Liver (tissue), 8 donors: ENCODE measurements at regions not wholly inside any gene's neighbourhood (a gene's known extent, or its start where the extent isn't known, plus 50 kb on each side); places are given as distances from the start of the nearest gene placed in this dataset.

Experiments
- DNase-seq: peaks from one replicate; pipeline ENCODE4 v3.0.0-alpha.2; 2017; ENCODE audit warnings: low spot score
- H3K27ac ChIP-seq, 2 donors: one replicate each; pipeline ENCODE4 v1.7.0; 2013; ENCODE audit warnings: inconsistent platforms in 2 of 2, low read length in 2 of 2, control low read depth in 1 of 2, low read depth in 1 of 2, mild to moderate bottlenecking in 1 of 2
- H3K27me3 ChIP-seq, 4 donors: one replicate each; pipeline versions ENCODE4 v1.6.1 to v1.7.0; 2013; ENCODE audit warnings: low read length in 3 of 4, inconsistent platforms in 1 of 4, mild to moderate bottlenecking in 1 of 4, moderate library complexity in 1 of 4; ENCODE audit not compliant: control insufficient read depth in 4 of 4, insufficient read depth in 4 of 4
- H3K36me3 ChIP-seq, 4 donors: one replicate each; pipeline versions ENCODE4 v1.6.1 to v1.7.0; 2013; ENCODE audit warnings: low read length in 3 of 4, mild to moderate bottlenecking in 3 of 4, low read depth in 1 of 4, moderate library complexity in 1 of 4; ENCODE audit not compliant: control insufficient read depth in 4 of 4, insufficient read depth in 3 of 4
- H3K4me1 ChIP-seq, 4 donors: one replicate each; pipeline versions ENCODE4 v1.6.1 to v1.7.0; 2013; ENCODE audit warnings: low read length in 3 of 4, mild to moderate bottlenecking in 3 of 4, moderate library complexity in 1 of 4; ENCODE audit not compliant: control insufficient read depth in 4 of 4, insufficient read depth in 4 of 4
- H3K4me3 ChIP-seq, 3 donors: one replicate each; pipeline versions ENCODE4 v1.6.1 to v1.7.0; 2013; ENCODE audit warnings: low read length in 3 of 3, control low read depth in 1 of 3, low read depth in 1 of 3, mild to moderate bottlenecking in 1 of 3
- H3K9ac ChIP-seq, 2 donors: one replicate each; pipeline ENCODE4 v1.7.0; 2013; ENCODE audit warnings: low read length in 2 of 2, mild to moderate bottlenecking in 2 of 2, moderate library complexity in 2 of 2, control low read depth in 1 of 2, low read depth in 1 of 2
- H3K9me3 ChIP-seq, 4 donors: one replicate each; pipeline versions ENCODE4 v1.6.1 to v1.7.0; 2013; ENCODE audit warnings: low read length in 3 of 4; ENCODE audit not compliant: control insufficient read depth in 4 of 4
- ATF3 ChIP-seq: IDR thresholded peaks from 2 replicates; pipeline ENCODE4 v1.6.1; 2016; ENCODE audit warnings: antibody characterized with exemption
- CTCF ChIP-seq: fragments of 150-350 bp; IDR thresholded peaks from 2 replicates; pipeline ENCODE4 v1.5.1; 2017; ENCODE audit warnings: improper control_type of control experiment, low read depth, low read length; ENCODE audit not compliant: missing input control
- EGR1 ChIP-seq, 2 donors: IDR thresholded peaks; 2 replicates each; pipeline ENCODE4 v1.6.1; 2016 to 2018; ENCODE audit warnings: antibody characterized with exemption in 2 of 2, low read depth in 2 of 2
- FOXA1 ChIP-seq: IDR thresholded peaks from 2 replicates; pipeline ENCODE4 v1.6.1; 2016; ENCODE audit warnings: antibody characterized with exemption
- HNF4A ChIP-seq, 2 donors: conservative IDR thresholded peaks; 2 replicates each; pipeline ENCODE4 v1.6.1; 2016; ENCODE audit warnings: antibody characterized with exemption in 2 of 2, mild to moderate bottlenecking in 2 of 2
- HNF4G ChIP-seq: IDR thresholded peaks from 2 replicates; pipeline ENCODE4 v1.6.1; 2016; ENCODE audit warnings: antibody characterized with exemption
- JUND ChIP-seq, 2 donors: IDR thresholded peaks; 2 replicates each; pipeline ENCODE4 v1.6.1; 2016; ENCODE audit warnings: antibody characterized with exemption in 2 of 2
- NR2F2 ChIP-seq: IDR thresholded peaks from 2 replicates; pipeline ENCODE4 v1.6.1; 2016; ENCODE audit warnings: antibody characterized with exemption
- RAD21 ChIP-seq, 2 donors: IDR thresholded peaks; 2 replicates each; pipeline ENCODE4 v1.6.1; 2016; ENCODE audit warnings: antibody characterized with exemption in 2 of 2, mild to moderate bottlenecking in 2 of 2
- RXRA ChIP-seq, 2 donors: IDR thresholded peaks; 2 replicates each; pipeline ENCODE4 v1.6.1; 2017 to 2018; ENCODE audit warnings: antibody characterized with exemption in 2 of 2, mild to moderate bottlenecking in 1 of 2
- SP1 ChIP-seq: IDR thresholded peaks from 2 replicates; pipeline ENCODE4 v1.6.1; 2018; ENCODE audit warnings: antibody characterized with exemption, mild to moderate bottlenecking
- TAF1 ChIP-seq: conservative IDR thresholded peaks from 2 replicates; pipeline ENCODE4 v1.6.1; 2016; ENCODE audit warnings: antibody characterized with exemption, mild to moderate bottlenecking
- YY1 ChIP-seq: IDR thresholded peaks from 2 replicates; pipeline ENCODE4 v1.6.1; 2016; ENCODE audit warnings: antibody characterized with exemption, mild to moderate bottlenecking
- WGBS: extraction: QIAGEN DNeasy Blood & Tissue Kit; methylation state at CpG from one replicate; pipeline ENCODE4 v1.1.7; 2013; 5-methylcytosine and 5-hydroxymethylcytosine counted together
- TF ChIP-seq, protein P1 (sequence below): IDR thresholded peaks from 2 replicates; pipeline ENCODE4 v1.6.1; 2016; ENCODE audit warnings: antibody characterized with exemption
- TF ChIP-seq, protein P2 (sequence below): IDR thresholded peaks from 2 replicates; pipeline ENCODE4 v1.6.1; 2016; ENCODE audit warnings: antibody characterized with exemption
- donor health status: healthy.
- donor health status: healthy.
- donor health status: healthy.
- donor health status: healthy.
- donor health status: healthy.

GRCh38 chr18:43627848-43628530, 350.7 kb upstream of the SYT4 start:
- Histone ChIP-seq H3K27ac (no peak overlapping the region), H3K4me3 (no peak overlapping the region), H3K27me3 (peaks cover 0 to 2% (median 0%) of the 10 kb centered on the region in 4 donors), H3K9ac (no peak overlapping the region), H3K4me1 (no peaks in the 10 kb centered on the region), H3K9me3 (no peaks in the 10 kb centered on the region), H3K36me3 (no peaks in the 10 kb centered on the region)
- TF ChIP-seq RXRA (IDR thresholded peaks at IDR 0.05) (no peak), TAF1 (no peak), NR2F2 (no peak), YY1 (no peak)
- TF ChIP-seq, protein P1, sequence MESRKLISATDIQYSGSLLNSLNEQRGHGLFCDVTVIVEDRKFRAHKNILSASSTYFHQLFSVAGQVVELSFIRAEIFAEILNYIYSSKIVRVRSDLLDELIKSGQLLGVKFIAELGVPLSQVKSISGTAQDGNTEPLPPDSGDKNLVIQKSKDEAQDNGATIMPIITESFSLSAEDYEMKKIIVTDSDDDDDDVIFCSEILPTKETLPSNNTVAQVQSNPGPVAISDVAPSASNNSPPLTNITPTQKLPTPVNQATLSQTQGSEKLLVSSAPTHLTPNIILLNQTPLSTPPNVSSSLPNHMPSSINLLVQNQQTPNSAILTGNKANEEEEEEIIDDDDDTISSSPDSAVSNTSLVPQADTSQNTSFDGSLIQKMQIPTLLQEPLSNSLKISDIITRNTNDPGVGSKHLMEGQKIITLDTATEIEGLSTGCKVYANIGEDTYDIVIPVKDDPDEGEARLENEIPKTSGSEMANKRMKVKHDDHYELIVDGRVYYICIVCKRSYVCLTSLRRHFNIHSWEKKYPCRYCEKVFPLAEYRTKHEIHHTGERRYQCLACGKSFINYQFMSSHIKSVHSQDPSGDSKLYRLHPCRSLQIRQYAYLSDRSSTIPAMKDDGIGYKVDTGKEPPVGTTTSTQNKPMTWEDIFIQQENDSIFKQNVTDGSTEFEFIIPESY = no peak
- 79% methylated on average over 3 of the region's 3 CpGs for WGBS
- no peak for DNase-seq

DNA sequence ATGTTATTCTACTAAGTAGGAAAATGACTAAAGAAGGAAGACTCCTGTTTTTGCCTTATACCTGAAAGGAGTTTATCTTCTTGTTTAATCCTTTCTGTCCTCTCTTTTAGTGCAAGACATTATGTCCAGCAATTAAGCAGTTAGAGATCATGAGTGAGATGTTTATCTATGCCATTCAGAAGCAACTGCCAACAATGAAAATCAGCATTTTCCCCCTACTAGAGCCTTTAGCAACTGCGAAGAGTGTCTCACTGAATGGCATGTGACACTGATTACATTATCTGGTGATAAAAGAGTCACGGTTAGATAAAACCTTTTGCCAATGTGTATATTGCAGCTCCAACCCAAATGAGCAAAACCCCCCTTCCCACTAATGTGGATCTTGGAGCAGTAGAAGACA, 357.7 kb upstream of the SYT4 start:
- Histone ChIP-seq H3K4me1 (no peaks in the 10 kb centered on the region), H3K36me3 (no peaks in the 10 kb centered on the region), H3K9ac (no peak overlapping the region), H3K27ac (no peak overlapping the region), H3K9me3 (peaks cover 0 to 4% (median 0%) of the 10 kb centered on the region in 4 donors), H3K27me3 (peaks cover 0 to 3% (median under 1%) of the 10 kb centered on the region in 4 donors), H3K4me3 (no peak overlapping the region)
- 25% methylated on average over 2 of the region's 2 CpGs for WGBS
- TF ChIP-seq RXRA (IDR thresholded peaks at IDR 0.05) (no peak), EGR1 (IDR thresholded peaks at IDR 0.05; ENCODE audit: low read depth in 2 of 2) (no peak), JUND (IDR thresholded peaks at IDR 0.05) (no peak), FOXA1 (no peak), CTCF (no peak), NR2F2 (no peak), ATF3 (no peak), HNF4G (no peak), RAD21 (IDR thresholded peaks at IDR 0.05) (no peak), HNF4A (conservative IDR thresholded peaks at IDR 0.05) (no peak), SP1 (no peak)
- TF ChIP-seq, protein P1 = no peak
- TF ChIP-seq, protein P2, sequence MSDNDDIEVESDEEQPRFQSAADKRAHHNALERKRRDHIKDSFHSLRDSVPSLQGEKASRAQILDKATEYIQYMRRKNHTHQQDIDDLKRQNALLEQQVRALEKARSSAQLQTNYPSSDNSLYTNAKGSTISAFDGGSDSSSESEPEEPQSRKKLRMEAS = no peak
- DNase-seq = no peak
